Mammary epithelial cell (primary cell): ENCODE measurements at regions not wholly inside any gene's neighbourhood (a gene's known extent, or its start where the extent isn't known, plus 50 kb on each side); places are given as distances from the start of the nearest gene placed in this dataset.

ENCODE experiments used
- EZH2 ChIP-seq: IDR thresholded peaks from 2 replicates; pipeline ENCODE4 v1.6.1; 2012; ENCODE audit warnings: low read length, inconsistent platforms, borderline replicate concordance
- TF ChIP-seq, protein P1 (sequence below), 2 donors: IDR thresholded peaks in 1 of 2; conservative IDR thresholded peaks in 1 of 2; 2 replicates each; pipeline ENCODE4 v1.5.1; 2011 to 2012; ENCODE audit warnings: inconsistent platforms in 2 of 2, low read length in 2 of 2, mild to moderate bottlenecking in 2 of 2, control low read depth in 1 of 2, low read depth in 1 of 2; ENCODE audit not compliant: insufficient read depth in 1 of 2; ENCODE audit errors: extremely low read depth in 1 of 2

DNA sequence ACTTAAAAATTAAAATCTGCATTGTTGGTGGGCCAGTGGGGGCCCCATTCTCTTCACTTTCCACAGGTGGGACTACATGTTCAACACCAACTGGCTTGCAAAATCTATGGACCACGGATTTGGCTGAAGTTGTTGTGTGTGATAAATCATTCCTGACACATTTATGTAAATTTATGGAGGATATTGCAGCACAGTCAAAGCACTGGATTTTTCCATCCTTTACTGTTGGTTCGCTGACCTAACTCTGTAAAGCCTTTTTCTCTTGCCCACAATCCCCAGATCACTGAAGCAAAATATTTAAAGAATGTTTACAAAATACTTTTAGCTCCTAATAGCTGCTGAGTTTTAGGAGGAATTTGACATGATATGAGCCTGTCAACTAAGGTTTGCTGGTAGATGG, 219.7 kb upstream of the PRICKLE1 start:
- no peak for TF ChIP-seq EZH2
- TF ChIP-seq, protein P1, sequence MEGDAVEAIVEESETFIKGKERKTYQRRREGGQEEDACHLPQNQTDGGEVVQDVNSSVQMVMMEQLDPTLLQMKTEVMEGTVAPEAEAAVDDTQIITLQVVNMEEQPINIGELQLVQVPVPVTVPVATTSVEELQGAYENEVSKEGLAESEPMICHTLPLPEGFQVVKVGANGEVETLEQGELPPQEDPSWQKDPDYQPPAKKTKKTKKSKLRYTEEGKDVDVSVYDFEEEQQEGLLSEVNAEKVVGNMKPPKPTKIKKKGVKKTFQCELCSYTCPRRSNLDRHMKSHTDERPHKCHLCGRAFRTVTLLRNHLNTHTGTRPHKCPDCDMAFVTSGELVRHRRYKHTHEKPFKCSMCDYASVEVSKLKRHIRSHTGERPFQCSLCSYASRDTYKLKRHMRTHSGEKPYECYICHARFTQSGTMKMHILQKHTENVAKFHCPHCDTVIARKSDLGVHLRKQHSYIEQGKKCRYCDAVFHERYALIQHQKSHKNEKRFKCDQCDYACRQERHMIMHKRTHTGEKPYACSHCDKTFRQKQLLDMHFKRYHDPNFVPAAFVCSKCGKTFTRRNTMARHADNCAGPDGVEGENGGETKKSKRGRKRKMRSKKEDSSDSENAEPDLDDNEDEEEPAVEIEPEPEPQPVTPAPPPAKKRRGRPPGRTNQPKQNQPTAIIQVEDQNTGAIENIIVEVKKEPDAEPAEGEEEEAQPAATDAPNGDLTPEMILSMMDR (conservative IDR thresholded peaks at IDR 0.05 in 1 of 2, IDR thresholded peaks at IDR 0.05 in 1 of 2; ENCODE audit: extremely low read depth in 1 of 2, insufficient read depth in 1 of 2, low read depth in 1 of 2, low read length in 2 of 2): no peak
